H9 (cell line): ENCODE measurements at regions not wholly inside any gene's neighbourhood (a gene's known extent, or its start where the extent isn't known, plus 50 kb on each side); places are given as distances from the start of the nearest gene placed in this dataset.

Experiments used
- DNase-seq: peaks from one replicate; pipeline ENCODE4 v3.0.0-alpha.2; 2017
- H2AFZ ChIP-seq: one replicate; pipeline ENCODE4 v1.6.1; 2013; ENCODE audit warnings: mild to moderate bottlenecking, low read length, control low read depth, moderate library complexity
- H2AK5ac ChIP-seq: 2 replicates; pipeline ENCODE4 v1.6.1; 2013; ENCODE audit warnings: low read length, control low read depth, mixed read lengths; ENCODE audit not compliant: insufficient read length
- H2BK120ac ChIP-seq: one replicate; pipeline ENCODE4 v1.6.1; 2013; ENCODE audit warnings: low read depth, mild to moderate bottlenecking, low read length, control low read depth, inconsistent platforms; ENCODE audit not compliant: poor library complexity, severe bottlenecking
- H2BK12ac ChIP-seq: 2 replicates; pipeline ENCODE4 v1.6.1; 2013; ENCODE audit warnings: low read length, control low read depth, mixed read lengths, low read depth; ENCODE audit not compliant: insufficient read length
- H2BK15ac ChIP-seq: 2 replicates; pipeline ENCODE4 v1.6.1; 2013; ENCODE audit warnings: low read depth, low read length, control low read depth
- H2BK20ac ChIP-seq: one replicate; pipeline ENCODE4 v1.6.1; 2013; ENCODE audit warnings: low read depth, mild to moderate bottlenecking, low read length, control low read depth, inconsistent platforms; ENCODE audit not compliant: poor library complexity, severe bottlenecking
- H2BK5ac ChIP-seq: 2 replicates; pipeline ENCODE4 v1.6.1; 2013; ENCODE audit warnings: low read length, control low read depth, mixed read lengths; ENCODE audit not compliant: insufficient read length
- H3K14ac ChIP-seq: 2 replicates; pipeline ENCODE4 v1.6.1; 2013; ENCODE audit warnings: low read length, control low read depth; ENCODE audit not compliant: insufficient read depth
- H3K18ac ChIP-seq: 2 replicates; pipeline ENCODE4 v1.6.1; 2013; ENCODE audit warnings: low read depth, mild to moderate bottlenecking, mixed read lengths, low read length, control low read depth; ENCODE audit not compliant: insufficient read length
- H3K23ac ChIP-seq: 2 replicates; pipeline ENCODE4 v1.6.1; 2013; ENCODE audit warnings: low read length, control low read depth, mixed read lengths, low read depth; ENCODE audit not compliant: insufficient read length
- H3K23me2 ChIP-seq: 2 replicates; pipeline ENCODE4 v1.6.1; 2013; ENCODE audit warnings: low read depth, mild to moderate bottlenecking, mixed read lengths, low read length, control low read depth; ENCODE audit not compliant: insufficient read length, poor library complexity, severe bottlenecking
- H3K27ac ChIP-seq: 2 replicates; pipeline ENCODE4 v1.5.1; 2013; ENCODE audit warnings: low read length, control low read depth, mixed read lengths, low read depth; ENCODE audit not compliant: insufficient read length
- H3K27me3 ChIP-seq: 2 replicates; pipeline ENCODE4 v1.6.1; 2013; ENCODE audit warnings: low read length, control low read depth, inconsistent platforms; ENCODE audit not compliant: insufficient read depth
- H3K4ac ChIP-seq: 2 replicates; pipeline ENCODE4 v1.6.1; 2013; ENCODE audit warnings: low read depth, mild to moderate bottlenecking, control low read depth, inconsistent platforms, low read length, moderate library complexity
- H3K4me1 ChIP-seq: 2 replicates; pipeline ENCODE4 v1.6.1; 2013; ENCODE audit warnings: low read length, control low read depth, inconsistent platforms; ENCODE audit not compliant: insufficient read depth
- H3K4me2 ChIP-seq: 2 replicates; pipeline ENCODE4 v1.6.1; 2013; ENCODE audit warnings: low read length, control low read depth, mixed read lengths; ENCODE audit not compliant: insufficient read length, insufficient read depth
- H3K56ac ChIP-seq: 2 replicates; pipeline ENCODE4 v1.6.1; 2013; ENCODE audit warnings: low read depth, mild to moderate bottlenecking, mixed read lengths, low read length, control low read depth; ENCODE audit not compliant: insufficient read length
- H3K79me1 ChIP-seq: 2 replicates; pipeline ENCODE4 v1.6.1; 2013; ENCODE audit warnings: low read depth, mild to moderate bottlenecking, moderate library complexity, low read length, control low read depth, inconsistent platforms; ENCODE audit not compliant: insufficient read depth, poor library complexity, severe bottlenecking
- H3K79me2 ChIP-seq: 2 replicates; pipeline ENCODE4 v1.6.1; 2013; ENCODE audit warnings: low read length, control low read depth, inconsistent platforms; ENCODE audit not compliant: insufficient read depth
- H3K9ac ChIP-seq: 2 replicates; pipeline ENCODE4 v1.6.1; 2013; ENCODE audit warnings: low read length, control low read depth, mixed read lengths; ENCODE audit not compliant: insufficient read length; ENCODE audit errors: extremely low read depth
- H3K9me3 ChIP-seq: one replicate; pipeline ENCODE4 v1.6.1; 2013; ENCODE audit warnings: low read depth, low read length, inconsistent platforms; ENCODE audit not compliant: control insufficient read depth
- H3T11ph ChIP-seq: one replicate; pipeline ENCODE4 v1.6.1; 2013; ENCODE audit warnings: mild to moderate bottlenecking, low read length, control low read depth, inconsistent platforms
- H4K20me1 ChIP-seq: one replicate; pipeline ENCODE4 v1.6.1; 2013; ENCODE audit not compliant: control insufficient read depth, insufficient read length, insufficient read depth
- H4K5ac ChIP-seq: 2 replicates; pipeline ENCODE4 v1.6.1; 2013; ENCODE audit warnings: low read depth, mild to moderate bottlenecking, mixed read lengths, low read length, control low read depth; ENCODE audit not compliant: insufficient read length
- H4K8ac ChIP-seq: replicated peaks from 2 replicates; pipeline ENCODE4 v1.6.1; 2013; ENCODE audit warnings: low read length, control low read depth, mixed read lengths, low read depth; ENCODE audit not compliant: insufficient read length
- H4K91ac ChIP-seq: 2 replicates; pipeline ENCODE4 v1.6.1; 2013; ENCODE audit warnings: low read depth, mild to moderate bottlenecking, moderate library complexity, mixed read lengths, low read length, control low read depth; ENCODE audit not compliant: insufficient read length
- H3K27ac Mint-ChIP-seq, 3 experiments: 2 replicates in 2 of 3; 3 replicates in 1 of 3; pipeline ENCODE4 v1.8.0; 2020 to 2021; ENCODE audit warnings: mixed read lengths in 3 of 3, mild to moderate bottlenecking in 1 of 3, moderate library complexity in 1 of 3
- H3K27me3 Mint-ChIP-seq: 2 replicates; pipeline ENCODE4 v1.8.0; 2021; ENCODE audit warnings: low read depth, mild to moderate bottlenecking, moderate library complexity, mixed read lengths
- H3K36me3 Mint-ChIP-seq, 3 experiments: 2 replicates in 2 of 3; 3 replicates in 1 of 3; pipeline ENCODE4 v1.8.0; 2020 to 2021; ENCODE audit warnings: low read depth in 3 of 3, mixed read lengths in 3 of 3; ENCODE audit not compliant: insufficient read depth in 1 of 3
- H3K4me1 Mint-ChIP-seq, 2 experiments: 2 replicates each; pipeline ENCODE4 v1.8.0; 2020; ENCODE audit warnings: mixed read lengths in 2 of 2
- H3K4me3 Mint-ChIP-seq, 2 experiments: 2 replicates in 1 of 2; 3 replicates in 1 of 2; pipeline ENCODE4 v1.8.0; 2020 to 2021; ENCODE audit warnings: mild to moderate bottlenecking in 2 of 2, mixed read lengths in 2 of 2, moderate library complexity in 1 of 2
- H3K9me3 Mint-ChIP-seq, 2 experiments: 2 replicates in 1 of 2; 3 replicates in 1 of 2; pipeline ENCODE4 v1.8.0; 2020; ENCODE audit warnings: mild to moderate bottlenecking in 2 of 2, mixed read lengths in 2 of 2, moderate library complexity in 1 of 2
- TF ChIP-seq, protein P1 (sequence below): fragments of 200-600 bp; sonication (generic); conservative IDR thresholded peaks from 3 replicates; pipeline ENCODE4 v1.8.0; 2021; ENCODE audit warnings: antibody characterized with exemption, mild to moderate bottlenecking

DNA sequence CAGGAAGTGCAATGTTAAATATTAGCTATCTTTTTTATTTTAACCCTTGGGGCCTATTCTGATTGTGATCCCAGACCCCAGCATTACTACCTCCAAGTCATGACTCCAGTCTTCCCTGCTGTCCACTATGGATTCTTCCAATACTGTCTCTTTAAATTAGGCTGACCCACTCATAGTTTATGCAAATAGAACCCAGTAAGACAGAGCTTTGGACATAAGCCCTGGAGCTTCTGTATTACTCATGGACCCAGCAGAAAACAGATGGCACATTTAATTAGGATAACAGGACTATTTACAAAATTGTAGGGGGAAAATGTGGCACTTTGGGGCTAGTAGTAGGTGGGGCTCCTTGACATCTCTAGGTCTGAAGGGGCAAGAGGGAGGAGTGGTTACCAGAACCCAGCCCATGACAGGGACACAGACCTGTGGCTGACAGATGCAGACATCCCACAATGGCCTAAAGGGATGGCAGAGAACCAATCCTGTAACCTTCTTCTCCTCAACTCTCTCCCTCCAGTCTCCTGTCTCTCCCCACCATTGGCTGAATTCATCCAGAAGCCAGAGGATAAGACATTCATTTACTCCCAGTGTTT, 233.5 kb downstream of the OMA1 start:
- no peaks in the 10 kb centered on the region for H3K9me3 ChIP-seq
- no peak overlapping the region for H3K4me3 Mint-ChIP-seq
- TF ChIP-seq, protein P1, sequence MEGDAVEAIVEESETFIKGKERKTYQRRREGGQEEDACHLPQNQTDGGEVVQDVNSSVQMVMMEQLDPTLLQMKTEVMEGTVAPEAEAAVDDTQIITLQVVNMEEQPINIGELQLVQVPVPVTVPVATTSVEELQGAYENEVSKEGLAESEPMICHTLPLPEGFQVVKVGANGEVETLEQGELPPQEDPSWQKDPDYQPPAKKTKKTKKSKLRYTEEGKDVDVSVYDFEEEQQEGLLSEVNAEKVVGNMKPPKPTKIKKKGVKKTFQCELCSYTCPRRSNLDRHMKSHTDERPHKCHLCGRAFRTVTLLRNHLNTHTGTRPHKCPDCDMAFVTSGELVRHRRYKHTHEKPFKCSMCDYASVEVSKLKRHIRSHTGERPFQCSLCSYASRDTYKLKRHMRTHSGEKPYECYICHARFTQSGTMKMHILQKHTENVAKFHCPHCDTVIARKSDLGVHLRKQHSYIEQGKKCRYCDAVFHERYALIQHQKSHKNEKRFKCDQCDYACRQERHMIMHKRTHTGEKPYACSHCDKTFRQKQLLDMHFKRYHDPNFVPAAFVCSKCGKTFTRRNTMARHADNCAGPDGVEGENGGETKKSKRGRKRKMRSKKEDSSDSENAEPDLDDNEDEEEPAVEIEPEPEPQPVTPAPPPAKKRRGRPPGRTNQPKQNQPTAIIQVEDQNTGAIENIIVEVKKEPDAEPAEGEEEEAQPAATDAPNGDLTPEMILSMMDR: no peak
- H3T11ph ChIP-seq: no peak overlapping the region
- no peak overlapping the region for H3K14ac ChIP-seq
- no peak overlapping the region for H2AFZ ChIP-seq
- no peak overlapping the region for H2BK20ac ChIP-seq
- no peaks in the 10 kb centered on the region for H3K36me3 Mint-ChIP-seq
- H3K4ac ChIP-seq: no peak overlapping the region
- H2BK5ac ChIP-seq: no peak overlapping the region
- H3K27me3 Mint-ChIP-seq: peaks cover 1% of the 10 kb centered on the region
- no peak overlapping the region for H2BK15ac ChIP-seq
- H4K91ac ChIP-seq: no peak overlapping the region
- H4K5ac ChIP-seq: no peak overlapping the region
- no peak overlapping the region for H2BK120ac ChIP-seq
- H3K27ac ChIP-seq: no peak overlapping the region
- no peak overlapping the region for H3K9ac ChIP-seq
- no peak overlapping the region for H3K27ac Mint-ChIP-seq
- no peak overlapping the region for H4K8ac ChIP-seq
- no peak overlapping the region for H3K56ac ChIP-seq
- H2BK12ac ChIP-seq: no peak overlapping the region
- no peaks in the 10 kb centered on the region for H4K20me1 ChIP-seq
- H3K23me2 ChIP-seq: no peaks in the 10 kb centered on the region
- no peak for DNase-seq
- H2AK5ac ChIP-seq: no peak overlapping the region
- H3K79me1 ChIP-seq: no peaks in the 10 kb centered on the region
- peaks cover 13 to 16% of the 10 kb centered on the region in 2 experiments for H3K4me1 Mint-ChIP-seq
- H3K18ac ChIP-seq: no peak overlapping the region
- H3K23ac ChIP-seq: no peak overlapping the region
- H3K79me2 ChIP-seq: no peaks in the 10 kb centered on the region
- H3K4me2 ChIP-seq: no peak overlapping the region
- H3K27me3 ChIP-seq: no peaks in the 10 kb centered on the region
- peaks cover 8% of the 10 kb centered on the region for H3K4me1 ChIP-seq
- H3K9me3 Mint-ChIP-seq: no peaks in the 10 kb centered on the region
